HL-60 (cell line): ENCODE measurements at regions not wholly inside any gene's neighbourhood (a gene's known extent, or its start where the extent isn't known, plus 50 kb on each side); places are given as distances from the start of the nearest gene placed in this dataset.

Experiments
- CTCF ChIP-seq: IDR thresholded peaks from one replicate; pipeline ENCODE4 v1.5.1; 2011; ENCODE audit warnings: low read length, control low read depth, inconsistent platforms; ENCODE audit not compliant: insufficient read depth
- POLR2AphosphoS5 ChIP-seq: IDR thresholded peaks from 2 replicates; pipeline ENCODE4 v1.6.1; 2012; ENCODE audit warnings: low read depth

GRCh38 chr3:164577667-164578210 lies 500.6 kb downstream of the SI start:
- TF ChIP-seq CTCF = no peak
- TF ChIP-seq POLR2AphosphoS5 = no peak
